ENCODE measurements at regions not wholly inside any gene's neighbourhood (a gene's known extent, or its start where the extent isn't known, plus 50 kb on each side); places are given as distances from the start of the nearest gene placed in this dataset.
"Not testable (repeated sequence)": the region's sequence is repeated elsewhere in the genome, so short reads cannot be mapped to it uniquely, and the experiment has no call there.

GRCh38 chr14:28300356-28300755, 466.2 kb upstream of the FOXG1 start:
- no peak overlapping the region for H3K27ac ChIP-seq
- ATAC-seq (no peak), DNase-seq (no peak)
- H3K27me3 ChIP-seq, result no peaks in the 10 kb centered on the region
- H3K36me3 ChIP-seq, result no peaks in the 10 kb centered on the region
- no peaks in the 10 kb centered on the region for H3K9me3 ChIP-seq
- no peak for TF ChIP-seq CTCF (IDR thresholded peaks at IDR 0.05)
- no peak overlapping the region for H3K4me3 ChIP-seq
- H3K4me1 ChIP-seq, result no peaks in the 10 kb centered on the region
- intact Hi-C loops (cut with DNase I), result no loop called here

DNA sequence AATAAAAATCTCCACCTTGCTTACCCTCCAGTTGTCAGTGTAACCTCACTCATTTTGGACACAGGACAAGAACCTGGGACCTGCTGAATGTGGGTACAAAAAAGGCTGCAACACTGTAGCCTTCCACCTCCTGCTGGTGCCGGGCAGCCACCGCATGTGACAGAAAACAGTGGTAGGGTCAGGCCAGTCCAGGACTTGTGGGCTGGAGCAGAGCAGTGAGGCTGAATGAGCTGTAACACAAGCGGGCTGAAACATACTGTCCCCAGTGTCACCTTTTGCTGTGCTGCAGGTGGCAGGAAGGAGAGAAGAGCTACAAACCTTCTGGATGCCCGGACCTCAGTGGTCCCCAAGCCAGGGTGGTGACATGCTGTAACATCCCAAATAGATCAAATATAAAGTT, 465.4 kb upstream of the FOXG1 start:
- Histone ChIP-seq H3K36me3 (no peaks in the 10 kb centered on the region), H3K4me1 (no peaks in the 10 kb centered on the region), H3K27me3 (no peaks in the 10 kb centered on the region), H3K27ac (no peak overlapping the region), H3K4me3 (no peak overlapping the region), H3K9me3 (no peaks in the 10 kb centered on the region)
- TF ChIP-seq CTCF (IDR thresholded peaks at IDR 0.05), result no peak
- no peak for ATAC-seq
- intact Hi-C loops (cut with DNase I), result no loop called here
- no peak for DNase-seq

DNA sequence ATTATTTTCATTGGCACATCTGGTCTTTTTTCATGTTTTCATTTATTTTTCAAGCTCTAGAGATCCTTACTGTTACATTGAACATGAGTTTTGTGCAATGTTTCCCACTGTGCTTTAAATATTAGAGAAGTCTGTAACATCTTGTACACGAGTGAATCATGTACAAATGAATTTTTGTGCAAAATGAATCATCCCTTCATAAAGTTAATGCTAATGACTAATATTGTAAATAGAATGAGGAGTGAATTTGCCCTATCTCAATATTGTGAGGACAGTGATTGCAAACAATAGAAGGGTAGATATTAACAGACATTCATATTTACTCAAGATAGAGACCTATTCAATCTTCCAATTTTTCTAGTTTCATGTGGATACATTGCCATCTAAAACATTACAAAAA, 463.3 kb upstream of the FOXG1 start:
- Histone ChIP-seq H3K4me1 (no peaks in the 10 kb centered on the region), H3K4me3 (no peak overlapping the region), H3K27ac (no peak overlapping the region), H3K27me3 (no peaks in the 10 kb centered on the region), H3K9me3 (no peaks in the 10 kb centered on the region), H3K36me3 (no peaks in the 10 kb centered on the region)
- DNase-seq (no peak), ATAC-seq (no peak)
- no peak for TF ChIP-seq CTCF (IDR thresholded peaks at IDR 0.05)
- intact Hi-C loops (cut with DNase I), result no loop called here

DNA sequence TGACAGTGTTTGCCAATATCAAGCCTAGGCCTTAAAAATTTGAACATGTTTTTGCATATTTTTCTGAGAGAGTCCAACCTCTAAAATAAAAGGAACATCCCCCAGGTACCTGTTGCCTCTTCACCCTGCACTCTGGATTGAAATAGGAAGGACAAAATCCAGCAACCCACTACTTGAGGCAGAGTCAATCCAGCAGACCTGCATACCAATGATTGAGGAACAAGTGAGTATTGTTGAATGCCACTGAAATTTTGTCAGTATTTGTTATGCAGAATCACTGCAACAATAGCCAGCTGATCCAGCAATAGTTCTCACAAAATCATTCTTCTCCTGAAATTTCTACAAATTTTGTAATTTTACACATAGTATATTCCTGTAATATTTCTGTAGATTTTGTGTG, 460.6 kb upstream of the FOXG1 start:
- TF ChIP-seq CTCF (IDR thresholded peaks at IDR 0.05), result no peak
- no peak overlapping the region for H3K4me3 ChIP-seq
- H3K4me1 ChIP-seq, result no peaks in the 10 kb centered on the region
- no peaks in the 10 kb centered on the region for H3K9me3 ChIP-seq
- no peaks in the 10 kb centered on the region for H3K27me3 ChIP-seq
- H3K27ac ChIP-seq, result no peak overlapping the region
- H3K36me3 ChIP-seq, result no peaks in the 10 kb centered on the region
- ATAC-seq, result no peak
- intact Hi-C loops (cut with DNase I), result no loop called here
- DNase-seq, result no peak

- no peaks in the 10 kb centered on the region for H3K4me1 ChIP-seq
- H3K27ac ChIP-seq, result no peak overlapping the region
- no peaks in the 10 kb centered on the region for H3K9me3 ChIP-seq
- ATAC-seq (no peak), DNase-seq (no peak)
- TF ChIP-seq CTCF (IDR thresholded peaks at IDR 0.05), result no peak
- H3K27me3 ChIP-seq, result no peaks in the 10 kb centered on the region
- H3K4me3 ChIP-seq, result no peak overlapping the region
- intact Hi-C loops (cut with DNase I), result no loop called here
- no peaks in the 10 kb centered on the region for H3K36me3 ChIP-seq
Observed at GRCh38 chr14:28307506-28307905, 459.1 kb upstream of the FOXG1 start.

DNA sequence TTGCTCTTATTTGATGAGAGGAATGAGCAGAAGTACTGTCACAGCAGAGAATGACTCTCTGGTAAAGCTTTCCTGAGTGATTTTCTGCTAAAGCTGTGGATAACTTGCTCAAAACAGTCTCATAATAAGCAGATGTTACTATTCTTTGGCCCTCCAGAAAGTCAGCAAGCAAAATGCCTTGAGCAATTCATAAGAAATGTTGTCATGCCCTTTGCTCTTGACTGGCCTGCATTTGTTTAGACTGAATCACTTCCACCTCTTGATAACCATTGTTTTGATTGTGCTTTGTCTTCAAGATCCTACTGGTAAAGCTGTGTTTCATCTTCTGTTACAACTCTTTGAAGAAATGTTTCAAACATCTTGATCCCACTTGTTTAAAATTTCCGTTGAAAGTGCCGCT, 457.9 kb upstream of the FOXG1 start:
- H3K4me3 ChIP-seq, result no peak overlapping the region
- no peaks in the 10 kb centered on the region for H3K27me3 ChIP-seq
- no peaks in the 10 kb centered on the region for H3K36me3 ChIP-seq
- H3K27ac ChIP-seq, result no peak overlapping the region
- no peaks in the 10 kb centered on the region for H3K4me1 ChIP-seq
- no peaks in the 10 kb centered on the region for H3K9me3 ChIP-seq
- ATAC-seq (no peak), DNase-seq (no peak)
- intact Hi-C loops (cut with DNase I), result no loop called here
- TF ChIP-seq CTCF (IDR thresholded peaks at IDR 0.05), result no peak

- H3K36me3 ChIP-seq; H3K4me3 ChIP-seq; intact Hi-C loops (cut with DNase I); H3K27ac ChIP-seq; ATAC-seq; H3K4me1 ChIP-seq; H3K27me3 ChIP-seq; H3K9me3 ChIP-seq; DNase-seq: not testable (repeated sequence)
Observed at GRCh38 chr14:28317890-28318675, 448.5 kb upstream of the FOXG1 start.
